Endothelial cell (in vitro differentiated cells): ENCODE measurements at regions not wholly inside any gene's neighbourhood (a gene's known extent, or its start where the extent isn't known, plus 50 kb on each side); places are given as distances from the start of the nearest gene placed in this dataset.

Source experiments
- DNase-seq: peaks from one replicate; pipeline ENCODE4 v3.0.0; 2021; ENCODE audit warnings: low spot score
- H3K27ac Mint-ChIP-seq: one replicate; pipeline ENCODE4 v1.8.0; 2021; ENCODE audit warnings: mixed read lengths, inconsistent platforms; ENCODE audit not compliant: unreplicated experiment
- H3K27me3 Mint-ChIP-seq: one replicate; pipeline ENCODE4 v1.8.0; 2021; ENCODE audit warnings: mild to moderate bottlenecking, moderate library complexity, mixed read lengths, inconsistent platforms; ENCODE audit not compliant: unreplicated experiment
- H3K36me3 Mint-ChIP-seq: one replicate; pipeline ENCODE4 v1.8.0; 2021; ENCODE audit warnings: mild to moderate bottlenecking, low read depth, mixed read lengths, inconsistent platforms; ENCODE audit not compliant: unreplicated experiment
- H3K4me1 Mint-ChIP-seq: one replicate; pipeline ENCODE4 v1.8.0; 2021; ENCODE audit warnings: mild to moderate bottlenecking, mixed read lengths, inconsistent platforms; ENCODE audit not compliant: unreplicated experiment
- H3K4me3 Mint-ChIP-seq: one replicate; pipeline ENCODE4 v1.8.0; 2021; ENCODE audit warnings: mild to moderate bottlenecking, mixed read lengths, inconsistent platforms; ENCODE audit not compliant: unreplicated experiment
- H3K9me3 Mint-ChIP-seq: one replicate; pipeline ENCODE4 v1.8.0; 2021; ENCODE audit warnings: mixed read lengths, inconsistent platforms; ENCODE audit not compliant: unreplicated experiment
- TF ChIP-seq, protein P1 (sequence below): fragments of 200-600 bp; sonication (generic); IDR thresholded peaks from one replicate; pipeline ENCODE4 v1.5.0; 2021; ENCODE audit warnings: antibody characterized with exemption; ENCODE audit not compliant: unreplicated experiment

- no peak overlapping the region for H3K4me3 Mint-ChIP-seq
These were observed 335.1 kb downstream of the EFHB start for GRCh38 chr3:19598870-19599269.

DNA sequence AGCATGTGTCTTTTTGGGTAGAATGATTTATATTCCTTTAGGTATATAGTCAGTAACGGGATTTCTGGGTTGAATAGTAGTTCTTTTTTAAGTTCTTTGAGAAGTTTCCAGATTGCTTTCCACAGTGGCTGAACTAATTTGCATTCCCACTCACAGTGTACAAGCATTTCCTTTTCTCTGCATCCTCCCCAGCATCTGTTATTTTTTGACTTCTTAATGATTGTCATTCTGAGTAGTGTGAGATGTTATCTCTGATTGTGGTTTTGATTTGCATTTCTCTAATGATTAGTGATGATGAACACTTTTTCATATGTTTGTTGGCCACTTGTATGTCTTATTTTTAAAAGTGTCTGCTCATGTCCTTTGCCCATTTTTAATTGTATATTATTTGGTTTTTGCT, 337.6 kb downstream of the EFHB start:
- no peak for DNase-seq
- H3K4me1 Mint-ChIP-seq: no peaks in the 10 kb centered on the region

More at GRCh38 chr3:19598870-19599269, 335.1 kb downstream of the EFHB start:
- no peak overlapping the region for H3K27ac Mint-ChIP-seq
- H3K36me3 Mint-ChIP-seq: no peaks in the 10 kb centered on the region
- TF ChIP-seq, protein P1, sequence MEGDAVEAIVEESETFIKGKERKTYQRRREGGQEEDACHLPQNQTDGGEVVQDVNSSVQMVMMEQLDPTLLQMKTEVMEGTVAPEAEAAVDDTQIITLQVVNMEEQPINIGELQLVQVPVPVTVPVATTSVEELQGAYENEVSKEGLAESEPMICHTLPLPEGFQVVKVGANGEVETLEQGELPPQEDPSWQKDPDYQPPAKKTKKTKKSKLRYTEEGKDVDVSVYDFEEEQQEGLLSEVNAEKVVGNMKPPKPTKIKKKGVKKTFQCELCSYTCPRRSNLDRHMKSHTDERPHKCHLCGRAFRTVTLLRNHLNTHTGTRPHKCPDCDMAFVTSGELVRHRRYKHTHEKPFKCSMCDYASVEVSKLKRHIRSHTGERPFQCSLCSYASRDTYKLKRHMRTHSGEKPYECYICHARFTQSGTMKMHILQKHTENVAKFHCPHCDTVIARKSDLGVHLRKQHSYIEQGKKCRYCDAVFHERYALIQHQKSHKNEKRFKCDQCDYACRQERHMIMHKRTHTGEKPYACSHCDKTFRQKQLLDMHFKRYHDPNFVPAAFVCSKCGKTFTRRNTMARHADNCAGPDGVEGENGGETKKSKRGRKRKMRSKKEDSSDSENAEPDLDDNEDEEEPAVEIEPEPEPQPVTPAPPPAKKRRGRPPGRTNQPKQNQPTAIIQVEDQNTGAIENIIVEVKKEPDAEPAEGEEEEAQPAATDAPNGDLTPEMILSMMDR: no peak
- DNase-seq: no peak
- H3K27me3 Mint-ChIP-seq: peaks cover 3% of the 10 kb centered on the region
- no peaks in the 10 kb centered on the region for H3K9me3 Mint-ChIP-seq
- H3K4me1 Mint-ChIP-seq: no peaks in the 10 kb centered on the region

DNA sequence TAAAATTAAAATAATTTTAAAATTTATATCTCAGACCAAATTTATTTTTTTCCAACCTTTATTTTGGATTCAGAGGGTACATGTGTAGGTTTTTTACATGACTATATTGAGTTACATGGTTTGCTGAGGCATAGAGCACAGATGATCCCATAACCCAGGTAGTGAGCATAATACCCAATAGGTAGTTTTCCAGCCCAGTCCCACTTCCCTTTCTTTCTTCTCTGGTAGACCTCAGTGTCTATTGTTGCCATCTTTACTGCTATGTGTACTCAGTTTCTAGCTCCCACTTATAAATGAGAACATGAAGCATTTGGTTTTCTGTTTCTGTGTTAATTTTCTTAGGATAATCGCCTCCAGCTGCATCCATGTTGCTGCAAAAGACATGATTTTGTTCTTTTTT, 338.1 kb downstream of the EFHB start:
- no peak overlapping the region for H3K4me3 Mint-ChIP-seq
- H3K4me1 Mint-ChIP-seq: no peaks in the 10 kb centered on the region
- no peaks in the 10 kb centered on the region for H3K36me3 Mint-ChIP-seq
- H3K27me3 Mint-ChIP-seq: peaks cover 5% of the 10 kb centered on the region
- DNase-seq: no peak
- no peak overlapping the region for H3K27ac Mint-ChIP-seq
- H3K9me3 Mint-ChIP-seq: no peaks in the 10 kb centered on the region
- TF ChIP-seq, protein P1: no peak

More for the DNA sequence above, 337.6 kb downstream of the EFHB start:
- Mint-ChIP-seq H3K27ac (no peak overlapping the region), H3K36me3 (no peaks in the 10 kb centered on the region), H3K4me3 (no peak overlapping the region), H3K27me3 (peaks cover 4% of the 10 kb centered on the region), H3K9me3 (no peaks in the 10 kb centered on the region)
- TF ChIP-seq, protein P1: no peak
